NAMALWA (cell line): ENCODE measurements at regions not wholly inside any gene's neighbourhood (a gene's known extent, or its start where the extent isn't known, plus 50 kb on each side); places are given as distances from the start of the nearest gene placed in this dataset.
"Not testable (repeated sequence)": the region's sequence is repeated elsewhere in the genome, so short reads cannot be mapped to it uniquely, and the experiment has no call there.

Experiments
- DNase-seq: peaks from one replicate; pipeline ENCODE4 v3.0.0-alpha.2; 2015; ENCODE audit warnings: low spot score

- DNase-seq, result no peak
Measured at GRCh38 chr10:22158426-22158825, 59.4 kb downstream of the EBLN1 start.

GRCh38 chr10:22156750-22157149 lies 61.1 kb downstream of the EBLN1 start:
- no peak for DNase-seq

- DNase-seq, result no peak
Measured at GRCh38 chr10:22152403-22152802, 65.4 kb downstream of the EBLN1 start.

- no peak for DNase-seq
Measured at GRCh38 chr10:22150842-22151241, 67.0 kb downstream of the EBLN1 start.

GRCh38 chr10:22148961-22149360 lies 68.9 kb downstream of the EBLN1 start:
- no peak for DNase-seq

- peak; percentile 21 for DNase-seq
Measured at GRCh38 chr10:22145873-22146272, 71.9 kb downstream of the EBLN1 start.

GRCh38 chr10:22137542-22137941 lies 80.3 kb downstream of the EBLN1 start:
- DNase-seq, result no peak

GRCh38 chr10:22135591-22135990 lies 82.2 kb downstream of the EBLN1 start:
- DNase-seq, result no peak

GRCh38 chr10:22133749-22134624 lies 83.8 kb downstream of the EBLN1 start:
- peak; percentile 88 for DNase-seq

GRCh38 chr10:22130824-22131223 lies 87.0 kb downstream of the EBLN1 start:
- DNase-seq, result not testable (repeated sequence)

- DNase-seq, result not testable (repeated sequence)
Measured at GRCh38 chr10:22129612-22130011, 88.2 kb downstream of the EBLN1 start.

GRCh38 chr10:22121181-22121580 lies 96.6 kb downstream of the EBLN1 start:
- DNase-seq, result not testable (repeated sequence)

GRCh38 chr10:22120072-22120471 lies 97.7 kb downstream of the EBLN1 start:
- not testable (repeated sequence) for DNase-seq

- not testable (repeated sequence) for DNase-seq
Measured at GRCh38 chr10:22119575-22119974, 98.2 kb downstream of the EBLN1 start.

- no peak for DNase-seq
Measured at GRCh38 chr10:22111705-22112104, 106.1 kb downstream of the EBLN1 start.

GRCh38 chr10:22111260-22111659 lies 106.6 kb downstream of the EBLN1 start:
- no peak for DNase-seq

GRCh38 chr10:22110761-22111160 lies 107.1 kb downstream of the EBLN1 start:
- no peak for DNase-seq

- no peak for DNase-seq
Measured at GRCh38 chr10:22105270-22105669, 101.7 kb upstream of the DNAJC1 start.

GRCh38 chr10:22103701-22104470 lies 100.4 kb upstream of the DNAJC1 start:
- DNase-seq, result peak; percentile 41

- no peak for DNase-seq
Measured at GRCh38 chr10:22097696-22098095, 94.2 kb upstream of the DNAJC1 start.

GRCh38 chr10:22091260-22091659 lies 87.7 kb upstream of the DNAJC1 start:
- not testable (repeated sequence) for DNase-seq

- DNase-seq, result no peak
Measured at GRCh38 chr10:22087402-22087738, 83.8 kb upstream of the DNAJC1 start.

GRCh38 chr10:22086730-22087401 lies 83.3 kb upstream of the DNAJC1 start:
- no peak for DNase-seq
